ENCODE measurements at regions not wholly inside any gene's neighbourhood (a gene's known extent, or its start where the extent isn't known, plus 50 kb on each side); places are given as distances from the start of the nearest gene placed in this dataset.

- Histone ChIP-seq H3K79me2 (ENCODE audit: control insufficient read depth, insufficient read depth, low read length) (no peaks in the 10 kb centered on the region), H4K20me1 (ENCODE audit: control insufficient read depth, extremely low read depth, insufficient read depth, low read length) (no peaks in the 10 kb centered on the region), H3K27me3 (ENCODE audit: control insufficient read depth, insufficient read depth, low read length) (no peaks in the 10 kb centered on the region), H3K27ac (ENCODE audit: insufficient read depth, low read length) (no peak overlapping the region), H2AFZ (ENCODE audit: low read length) (no peak overlapping the region), H3K9me3 (ENCODE audit: control insufficient read depth, insufficient read depth, low read depth, low read length) (no peaks in the 10 kb centered on the region), H3K4me2 (ENCODE audit: extremely low read depth, insufficient read depth, low read length) (no peak overlapping the region), H3K4me3 (replicated peaks in 1 of 4; ENCODE audit: control extremely low read depth in 1 of 4, insufficient read depth in 1 of 4, low read depth in 3 of 4, low read length in 4 of 4) (no peak overlapping the region), H3K9ac (ENCODE audit: insufficient read depth, low read length) (no peak overlapping the region), H3K36me3 (ENCODE audit: control insufficient read depth, insufficient read depth, low read length) (no peaks in the 10 kb centered on the region), H3K4me1 (ENCODE audit: control insufficient read depth, extremely low read depth, insufficient read depth, low read length) (no peaks in the 10 kb centered on the region)
- DNase-seq (ENCODE audit: low read depth in 2 of 2): no peak
- TF ChIP-seq CTCF (conservative IDR thresholded peaks at IDR 0.05 in 1 of 2, IDR thresholded peaks at IDR 0.05 in 1 of 2; ENCODE audit: low read depth in 1 of 2, low read length in 2 of 2) (no peak), EZH2 (IDR thresholded peaks at IDR 0.05; ENCODE audit: low read length, missing control alignments) (no peak)
Observed at GRCh38 chr6:24064832-24065231, 61.2 kb upstream of the NRSN1 start.

GRCh38 chr6:24069526-24069925 is 56.5 kb upstream of the NRSN1 start:
- no peak overlapping the region for H3K9ac ChIP-seq (ENCODE audit: insufficient read depth, low read length)
- H3K4me1 ChIP-seq (ENCODE audit: control insufficient read depth, extremely low read depth, insufficient read depth, low read length): no peaks in the 10 kb centered on the region
- H3K36me3 ChIP-seq (ENCODE audit: control insufficient read depth, insufficient read depth, low read length): no peaks in the 10 kb centered on the region
- H3K9me3 ChIP-seq (ENCODE audit: control insufficient read depth, insufficient read depth, low read depth, low read length): no peaks in the 10 kb centered on the region
- H3K27me3 ChIP-seq (ENCODE audit: control insufficient read depth, insufficient read depth, low read length): no peaks in the 10 kb centered on the region
- H3K4me3 ChIP-seq (replicated peaks in 1 of 4; ENCODE audit: control extremely low read depth in 1 of 4, insufficient read depth in 1 of 4, low read depth in 3 of 4, low read length in 4 of 4): no peak overlapping the region
- H3K79me2 ChIP-seq (ENCODE audit: control insufficient read depth, insufficient read depth, low read length): no peaks in the 10 kb centered on the region
- TF ChIP-seq CTCF (conservative IDR thresholded peaks at IDR 0.05 in 1 of 2, IDR thresholded peaks at IDR 0.05 in 1 of 2; ENCODE audit: low read depth in 1 of 2, low read length in 2 of 2) (no peak), EZH2 (IDR thresholded peaks at IDR 0.05; ENCODE audit: low read length, missing control alignments) (no peak)
- no peak overlapping the region for H3K27ac ChIP-seq (ENCODE audit: insufficient read depth, low read length)
- no peak for DNase-seq (ENCODE audit: low read depth in 2 of 2)
- H4K20me1 ChIP-seq (ENCODE audit: control insufficient read depth, extremely low read depth, insufficient read depth, low read length): no peaks in the 10 kb centered on the region
- H2AFZ ChIP-seq (ENCODE audit: low read length): no peak overlapping the region
- H3K4me2 ChIP-seq (ENCODE audit: extremely low read depth, insufficient read depth, low read length): no peak overlapping the region

- no peak overlapping the region for H3K27ac ChIP-seq (ENCODE audit: insufficient read depth, low read length)
- H3K27me3 ChIP-seq (ENCODE audit: control insufficient read depth, insufficient read depth, low read length): no peaks in the 10 kb centered on the region
- no peaks in the 10 kb centered on the region for H3K36me3 ChIP-seq (ENCODE audit: control insufficient read depth, insufficient read depth, low read length)
- H3K4me1 ChIP-seq (ENCODE audit: control insufficient read depth, extremely low read depth, insufficient read depth, low read length): no peaks in the 10 kb centered on the region
- no peaks in the 10 kb centered on the region for H3K79me2 ChIP-seq (ENCODE audit: control insufficient read depth, insufficient read depth, low read length)
- H3K4me3 ChIP-seq (replicated peaks in 1 of 4; ENCODE audit: control extremely low read depth in 1 of 4, insufficient read depth in 1 of 4, low read depth in 3 of 4, low read length in 4 of 4): no peak overlapping the region
- H3K9me3 ChIP-seq (ENCODE audit: control insufficient read depth, insufficient read depth, low read depth, low read length): no peaks in the 10 kb centered on the region
- no peaks in the 10 kb centered on the region for H4K20me1 ChIP-seq (ENCODE audit: control insufficient read depth, extremely low read depth, insufficient read depth, low read length)
- no peak overlapping the region for H3K9ac ChIP-seq (ENCODE audit: insufficient read depth, low read length)
- DNase-seq (ENCODE audit: low read depth in 2 of 2): no peak
- H2AFZ ChIP-seq (ENCODE audit: low read length): no peak overlapping the region
- no peak overlapping the region for H3K4me2 ChIP-seq (ENCODE audit: extremely low read depth, insufficient read depth, low read length)
- TF ChIP-seq CTCF (conservative IDR thresholded peaks at IDR 0.05 in 1 of 2, IDR thresholded peaks at IDR 0.05 in 1 of 2; ENCODE audit: low read depth in 1 of 2, low read length in 2 of 2) (no peak), EZH2 (IDR thresholded peaks at IDR 0.05; ENCODE audit: low read length, missing control alignments) (no peak)
Observed at GRCh38 chr6:24072038-24072746, 53.8 kb upstream of the NRSN1 start.
